HG03139 (cell line): ENCODE measurements at regions not wholly inside any gene's neighbourhood (a gene's known extent, or its start where the extent isn't known, plus 50 kb on each side); places are given as distances from the start of the nearest gene placed in this dataset.

Experiments used
- ATAC-seq: cut with Tn5 transposase; IDR thresholded peaks from one replicate; pipeline ENCODE4 v1.9.1; 2021; ENCODE audit not compliant: unreplicated experiment

DNA sequence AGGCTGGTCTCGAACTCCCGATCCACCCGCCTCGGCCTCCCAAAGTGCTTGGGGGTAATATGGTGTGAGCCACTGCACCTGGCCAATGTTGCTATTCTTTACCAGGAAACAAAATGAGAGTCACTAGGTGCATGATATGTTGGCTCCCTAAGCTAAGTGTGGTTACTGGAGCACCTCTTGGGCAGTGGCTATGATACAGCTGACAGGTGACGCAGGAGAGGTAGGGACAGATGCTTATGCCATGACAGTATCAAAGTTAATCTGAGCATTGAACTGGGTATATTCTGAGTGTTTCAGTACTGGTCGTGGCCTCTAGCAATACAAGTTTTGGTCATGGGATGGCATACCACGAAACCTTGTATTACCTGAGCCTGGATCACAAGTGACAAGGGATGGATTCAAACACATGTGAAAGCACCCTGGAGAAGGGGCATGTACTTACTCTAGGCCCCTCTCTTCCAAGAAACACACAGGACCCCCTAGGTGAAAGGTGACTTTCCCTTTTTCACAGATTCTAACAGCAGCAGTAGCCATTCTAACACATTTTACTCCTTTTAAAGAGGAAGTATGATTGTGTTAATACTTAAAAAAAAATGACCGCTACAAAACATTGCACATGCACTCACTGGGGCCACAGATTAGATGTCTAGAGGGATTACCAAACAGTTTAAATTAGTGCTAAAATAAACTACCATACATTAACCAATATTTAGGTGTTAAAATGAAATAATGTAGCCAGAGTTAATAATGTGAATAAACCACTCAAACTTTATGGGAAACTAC is 467.3 kb downstream of the SHQ1 start:
- ATAC-seq: no peak

DNA sequence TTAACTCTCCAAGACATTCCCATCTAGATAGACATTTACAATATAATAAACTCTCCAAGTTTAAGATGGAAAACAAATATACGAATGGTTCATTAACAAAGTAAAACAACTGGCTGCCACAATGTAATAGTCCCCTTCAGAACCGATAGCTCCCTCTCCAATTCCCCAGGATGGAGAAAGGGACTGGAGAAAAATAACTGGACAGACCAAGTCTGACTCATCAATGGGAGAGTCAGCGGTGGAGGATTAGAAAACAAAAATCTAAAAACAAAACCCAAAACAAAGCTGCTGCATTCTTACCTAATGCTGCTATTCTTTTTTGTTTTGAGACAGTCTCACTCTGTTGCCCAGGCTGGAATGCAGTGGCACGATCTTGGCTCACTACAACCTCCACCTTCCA is 468.1 kb downstream of the SHQ1 start:
- ATAC-seq: no peak

DNA sequence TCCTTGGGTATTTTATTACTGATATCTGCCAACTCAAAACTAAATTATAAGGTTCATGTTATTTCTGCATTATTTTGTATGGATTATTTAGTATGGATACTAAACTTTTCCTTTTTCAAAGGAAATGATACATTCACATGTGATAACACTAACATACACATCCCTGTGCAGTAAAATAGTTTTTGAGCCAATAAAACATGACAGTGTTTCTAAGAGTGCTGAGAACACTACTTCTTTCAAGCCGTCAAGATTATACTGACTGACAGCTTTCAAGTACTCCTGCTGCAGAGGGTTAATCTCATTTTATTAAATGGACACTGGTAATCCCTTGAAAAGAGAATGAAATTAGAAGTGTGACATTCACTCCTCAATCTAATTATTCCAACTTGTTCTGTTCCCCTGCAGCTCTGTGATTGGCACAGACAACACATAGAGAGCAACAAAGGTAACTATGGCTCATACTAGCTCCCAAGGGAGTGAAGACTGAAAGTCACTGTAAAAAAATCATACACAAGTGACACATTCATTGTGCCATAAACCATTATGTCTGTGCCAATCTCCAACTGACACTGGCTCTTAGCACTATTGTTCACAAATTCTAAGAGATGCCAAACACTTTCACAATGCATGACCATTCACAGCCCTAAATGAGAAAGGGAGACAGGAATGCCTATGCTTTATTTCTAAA is 468.6 kb downstream of the SHQ1 start:
- ATAC-seq: no peak

DNA sequence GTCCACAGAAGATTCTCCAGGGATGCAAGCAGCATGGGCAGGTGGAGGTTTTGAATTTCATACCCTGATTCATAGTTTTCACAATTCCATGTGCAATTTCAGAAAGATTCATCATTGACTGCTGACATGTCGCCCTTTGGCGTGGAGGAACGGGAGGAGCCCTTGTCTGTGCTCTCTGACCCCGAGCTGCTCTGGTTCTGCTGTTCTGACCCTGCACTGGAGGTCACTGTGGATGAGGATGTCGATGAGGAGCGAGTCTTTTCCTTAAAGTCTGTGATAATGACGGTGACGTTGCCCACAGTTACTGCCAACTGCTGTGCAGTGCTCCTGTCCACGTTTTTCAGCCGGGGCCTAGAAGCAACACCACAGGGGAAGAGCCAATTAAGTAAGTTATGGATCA is 470.0 kb downstream of the SHQ1 start:
- ATAC-seq: no peak

DNA sequence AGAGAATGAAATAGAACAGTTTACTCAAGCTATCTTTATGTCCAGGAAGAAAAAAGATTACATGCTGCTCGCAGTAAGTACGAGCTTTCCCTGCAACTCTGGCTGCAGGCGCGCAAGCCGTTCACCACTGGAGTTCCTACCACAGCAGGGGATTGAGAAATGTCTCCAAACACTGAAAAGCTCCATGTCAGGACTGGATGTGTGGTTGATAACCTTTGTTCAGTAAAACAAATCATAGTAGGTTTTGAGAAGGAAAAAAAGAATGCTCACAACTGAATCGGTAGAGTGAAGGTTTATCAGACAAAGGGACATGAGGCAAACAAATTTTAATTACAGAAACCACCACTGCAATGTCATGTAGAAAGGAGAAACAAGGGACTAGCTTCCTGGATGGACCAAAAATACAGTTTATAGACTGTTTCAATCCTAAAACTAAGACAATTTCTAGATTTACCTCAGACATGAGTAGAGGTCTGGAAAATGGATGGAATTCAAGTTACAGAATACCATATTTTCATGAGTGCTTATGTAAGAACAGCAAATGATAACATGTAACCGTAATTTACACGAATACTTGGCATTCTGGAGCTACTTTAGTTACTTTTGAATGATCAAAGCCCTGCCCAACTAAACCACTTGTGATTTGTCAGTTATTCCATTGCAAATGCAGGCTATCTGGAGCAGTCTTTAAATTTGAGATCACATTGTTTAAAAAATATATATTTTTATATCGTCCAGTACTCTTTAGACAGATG is 471.1 kb downstream of the SHQ1 start:
- no peak for ATAC-seq

DNA sequence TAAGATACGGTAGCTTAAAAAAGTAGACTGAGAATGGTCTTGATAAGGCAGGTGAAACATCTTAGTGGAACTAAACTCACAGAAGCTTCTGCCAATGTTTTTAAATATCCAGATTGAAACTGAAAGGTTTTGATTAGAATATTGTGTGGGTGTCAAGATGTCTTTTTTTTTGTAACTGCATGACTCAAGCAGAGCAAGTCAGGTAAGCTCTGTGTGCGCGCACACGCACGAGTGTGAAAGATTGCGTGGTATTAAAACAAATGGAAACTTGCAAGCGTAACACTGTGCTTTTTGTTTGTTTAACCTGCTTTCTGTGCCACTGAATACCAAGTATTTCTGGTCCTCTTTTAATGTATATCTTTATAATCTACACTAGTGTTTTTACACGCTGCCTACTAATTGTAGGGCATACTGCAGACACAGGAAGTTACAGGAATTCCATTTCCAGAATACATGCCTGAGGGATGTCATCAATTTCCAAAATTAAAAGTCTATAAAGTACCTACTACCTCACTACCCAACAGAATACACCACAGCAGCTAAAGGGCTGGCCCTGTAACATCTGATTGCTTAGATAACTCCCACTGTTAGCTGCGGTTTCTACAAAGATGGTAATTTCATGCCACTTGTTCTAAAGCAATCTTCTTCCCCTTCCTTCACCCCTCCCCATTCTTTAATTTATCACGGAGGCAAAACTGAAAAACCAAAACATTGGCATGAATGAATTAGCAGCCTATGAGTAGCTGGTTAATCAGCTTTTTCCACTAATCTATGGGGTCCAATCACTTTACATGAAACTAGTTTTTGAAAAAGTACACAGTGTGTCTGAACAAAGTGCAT is 472.8 kb downstream of the SHQ1 start:
- no peak for ATAC-seq

DNA sequence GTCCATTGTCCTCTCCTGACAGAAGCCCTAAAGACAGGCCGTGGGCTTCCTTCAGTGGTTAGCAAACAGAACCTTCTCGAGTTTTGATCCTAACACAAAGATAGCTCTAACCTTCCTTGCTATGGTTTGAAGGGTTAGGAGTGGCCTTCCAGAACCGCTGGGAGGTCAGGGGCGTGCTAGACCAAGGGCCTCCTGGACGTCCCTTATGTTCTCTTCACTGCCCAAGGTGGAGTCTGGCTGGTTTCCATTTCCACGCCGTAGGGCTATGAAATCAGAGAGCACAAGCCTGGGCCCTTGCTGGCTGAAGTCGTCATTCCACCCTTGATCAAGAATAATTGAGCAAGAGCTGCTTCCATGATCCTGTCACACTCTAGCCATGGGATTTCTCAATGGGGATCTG is 475.1 kb downstream of the SHQ1 start:
- no peak for ATAC-seq

DNA sequence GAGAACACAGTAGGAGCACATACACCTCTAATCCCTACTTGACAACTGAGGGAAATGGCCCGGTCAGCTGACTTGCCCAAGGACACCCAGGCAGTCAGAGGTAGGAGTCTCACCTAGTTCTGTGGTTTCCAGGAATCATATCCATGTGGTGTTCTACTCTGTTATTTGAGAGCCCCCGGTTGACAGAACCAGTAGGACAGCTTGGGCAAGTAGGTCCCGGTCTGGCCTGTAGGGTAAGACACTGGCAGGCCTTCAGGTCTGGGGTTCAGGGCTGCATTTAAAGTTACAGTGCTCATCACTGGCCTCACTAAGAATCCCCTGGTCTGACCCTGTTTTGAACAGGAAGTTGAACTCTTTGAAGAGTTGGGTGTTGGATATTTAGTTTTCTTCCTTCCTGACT is 476.1 kb downstream of the SHQ1 start:
- ATAC-seq: no peak

DNA sequence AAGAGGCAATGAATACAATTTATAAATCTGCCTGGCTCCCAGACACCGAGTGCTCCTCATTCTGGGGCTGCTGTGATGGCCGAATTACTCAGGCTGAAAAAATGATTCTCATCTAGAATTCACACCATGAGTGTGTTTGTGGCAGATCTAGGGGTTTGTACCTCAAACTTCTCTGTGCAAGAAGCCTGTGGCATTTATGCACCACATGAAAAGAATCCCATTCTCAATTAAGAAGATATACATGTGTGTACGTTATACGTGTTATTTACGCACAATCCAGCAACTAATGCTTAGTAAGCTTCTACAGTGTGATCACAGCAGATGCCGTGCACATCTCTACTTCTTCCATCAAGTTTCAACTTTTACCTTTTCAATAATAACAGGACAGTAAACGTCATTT is 476.8 kb downstream of the SHQ1 start:
- no peak for ATAC-seq

DNA sequence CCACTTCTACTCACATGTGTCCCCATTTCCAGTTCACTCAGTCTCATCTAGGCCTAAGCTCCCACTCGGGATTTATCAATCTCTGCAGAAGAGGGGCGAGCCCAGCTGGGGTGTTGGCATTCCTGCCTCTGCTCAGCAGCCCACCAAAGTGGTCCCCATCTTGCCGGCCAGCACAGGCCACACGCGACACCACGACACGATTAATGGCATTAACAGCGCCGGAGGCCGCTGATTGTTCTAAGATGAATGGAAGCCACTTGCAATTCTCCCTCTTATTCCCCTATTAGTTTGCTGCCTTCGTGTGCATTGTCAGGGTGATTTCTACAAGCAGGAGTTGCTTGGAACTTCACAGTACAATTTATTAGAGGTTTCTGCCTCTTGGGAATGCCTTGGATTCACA is 477.3 kb downstream of the SHQ1 start:
- no peak for ATAC-seq

DNA sequence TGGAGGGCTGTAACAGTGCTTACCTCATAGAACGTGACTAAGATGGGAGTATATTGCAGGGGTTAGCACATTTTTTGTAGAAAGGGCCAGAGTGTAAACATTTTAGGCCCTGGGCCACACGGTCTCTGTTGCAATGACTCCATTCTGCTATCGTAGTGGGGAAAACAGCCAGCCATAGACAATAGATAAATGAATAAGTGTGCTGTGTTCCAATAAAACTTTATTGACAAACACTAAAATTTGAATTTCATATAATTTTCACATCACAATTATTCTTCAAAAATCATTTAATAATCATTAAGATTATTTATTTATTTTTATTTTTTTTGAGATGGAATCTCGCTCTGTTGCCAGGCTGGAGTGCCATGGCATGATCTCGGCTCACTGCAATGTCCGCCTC is 478.6 kb downstream of the SHQ1 start:
- no peak for ATAC-seq

DNA sequence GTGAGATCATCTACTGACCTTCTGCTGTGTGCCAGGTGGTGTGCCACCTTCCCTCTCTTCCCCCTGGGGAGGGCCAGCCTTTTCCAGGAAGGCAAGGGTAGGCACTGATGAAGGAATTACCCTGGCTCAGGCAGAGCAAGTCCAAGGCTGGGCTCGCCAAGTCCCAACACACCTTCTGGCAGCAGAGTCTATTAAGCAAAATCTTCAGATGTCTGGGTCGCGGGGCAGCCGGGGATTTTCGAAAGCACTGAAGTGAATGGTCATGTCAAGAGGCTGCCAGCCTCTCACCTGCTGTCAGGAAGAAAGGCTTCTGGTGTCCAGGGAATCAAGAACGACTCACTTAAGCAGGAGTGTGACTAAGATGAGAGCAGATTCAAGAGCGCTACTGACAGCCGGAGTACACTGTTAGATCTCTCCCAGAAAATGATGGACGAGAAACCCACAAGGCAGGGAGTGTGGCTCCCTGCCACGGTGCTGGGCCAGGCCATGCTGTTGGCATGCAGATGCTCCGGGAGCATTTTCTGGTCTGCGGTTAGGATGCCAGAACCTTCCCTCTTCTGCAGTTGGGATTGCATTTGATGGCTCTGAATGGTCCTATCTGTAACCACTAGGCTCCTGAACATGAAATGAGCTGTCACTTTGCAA is 479.8 kb downstream of the SHQ1 start:
- ATAC-seq: no peak

DNA sequence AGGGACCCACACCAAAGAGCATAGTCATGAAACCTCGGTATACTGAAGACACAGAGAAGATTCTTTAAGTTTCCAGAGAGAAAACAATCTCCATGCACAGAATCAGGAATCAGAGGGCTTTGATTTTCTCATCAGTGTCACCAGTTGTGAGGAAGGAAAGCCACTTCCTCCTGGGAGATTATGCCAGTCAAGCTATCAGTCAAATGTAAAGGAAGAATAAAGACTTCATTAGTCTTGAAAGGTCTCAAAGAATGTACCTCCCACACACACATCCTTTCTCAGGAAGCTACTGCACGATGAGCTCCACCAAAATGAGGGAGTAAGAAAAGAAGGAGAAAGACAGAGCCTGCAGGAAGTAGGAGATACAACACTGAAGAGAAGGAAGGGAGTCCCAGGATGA is 486.3 kb downstream of the SHQ1 start:
- no peak for ATAC-seq

DNA sequence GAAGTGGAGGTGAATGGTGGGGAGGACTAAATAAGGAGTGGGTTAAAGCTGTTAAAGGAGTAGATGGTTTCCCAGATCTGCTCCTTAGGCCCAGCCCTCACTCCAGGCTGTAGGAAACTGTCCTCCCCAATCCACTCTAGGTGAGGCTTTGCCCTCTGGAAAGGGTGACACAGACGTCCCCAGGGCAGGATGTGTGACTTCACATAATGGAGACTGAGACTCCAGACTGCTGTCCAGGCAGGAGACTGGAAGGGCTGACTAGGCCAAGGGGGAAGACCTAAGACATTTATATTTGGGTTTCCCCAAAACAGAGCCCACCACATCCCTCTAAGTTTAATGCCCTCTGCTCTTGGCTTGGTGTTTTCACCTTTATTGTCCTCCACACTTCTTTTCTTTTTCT is 488.5 kb downstream of the SHQ1 start:
- no peak for ATAC-seq

DNA sequence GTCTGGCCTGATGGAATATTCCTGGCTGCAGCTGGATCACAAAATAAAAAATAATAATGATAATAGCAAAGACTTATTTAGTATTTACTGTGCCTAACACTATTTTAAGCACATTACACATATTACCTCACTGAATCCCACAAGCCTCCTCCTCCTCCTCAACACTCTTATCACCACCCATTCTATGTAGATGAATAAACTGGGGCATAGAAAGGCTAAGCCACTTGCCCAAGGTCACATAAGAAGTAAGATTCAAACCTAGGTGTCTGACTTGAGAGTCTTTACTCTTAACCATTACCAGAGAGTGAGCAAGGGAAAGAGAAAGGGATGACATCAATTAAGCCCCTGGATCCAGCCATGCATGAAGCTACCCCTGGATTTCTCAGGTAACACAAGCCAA is 493.1 kb downstream of the SHQ1 start:
- no peak for ATAC-seq

DNA sequence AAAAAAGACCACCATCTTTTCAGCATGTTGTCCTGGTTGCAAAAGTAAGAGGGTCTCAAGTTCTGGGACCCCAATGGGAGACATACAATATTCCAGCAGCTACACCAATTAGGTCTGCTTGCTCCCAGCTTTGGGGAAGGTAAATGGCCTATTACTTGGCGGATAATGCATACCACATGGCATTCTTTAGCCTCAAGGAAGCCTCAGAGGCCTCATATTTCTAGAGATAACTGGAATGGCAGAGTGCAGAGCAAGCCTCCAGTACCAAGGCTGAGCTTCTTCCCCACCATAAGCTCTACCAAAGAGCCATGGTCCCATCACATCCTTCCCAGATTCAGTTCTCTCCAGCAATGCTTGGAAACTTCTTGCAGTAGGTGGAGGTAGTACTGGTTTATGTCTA is 493.8 kb downstream of the SHQ1 start:
- ATAC-seq: no peak

DNA sequence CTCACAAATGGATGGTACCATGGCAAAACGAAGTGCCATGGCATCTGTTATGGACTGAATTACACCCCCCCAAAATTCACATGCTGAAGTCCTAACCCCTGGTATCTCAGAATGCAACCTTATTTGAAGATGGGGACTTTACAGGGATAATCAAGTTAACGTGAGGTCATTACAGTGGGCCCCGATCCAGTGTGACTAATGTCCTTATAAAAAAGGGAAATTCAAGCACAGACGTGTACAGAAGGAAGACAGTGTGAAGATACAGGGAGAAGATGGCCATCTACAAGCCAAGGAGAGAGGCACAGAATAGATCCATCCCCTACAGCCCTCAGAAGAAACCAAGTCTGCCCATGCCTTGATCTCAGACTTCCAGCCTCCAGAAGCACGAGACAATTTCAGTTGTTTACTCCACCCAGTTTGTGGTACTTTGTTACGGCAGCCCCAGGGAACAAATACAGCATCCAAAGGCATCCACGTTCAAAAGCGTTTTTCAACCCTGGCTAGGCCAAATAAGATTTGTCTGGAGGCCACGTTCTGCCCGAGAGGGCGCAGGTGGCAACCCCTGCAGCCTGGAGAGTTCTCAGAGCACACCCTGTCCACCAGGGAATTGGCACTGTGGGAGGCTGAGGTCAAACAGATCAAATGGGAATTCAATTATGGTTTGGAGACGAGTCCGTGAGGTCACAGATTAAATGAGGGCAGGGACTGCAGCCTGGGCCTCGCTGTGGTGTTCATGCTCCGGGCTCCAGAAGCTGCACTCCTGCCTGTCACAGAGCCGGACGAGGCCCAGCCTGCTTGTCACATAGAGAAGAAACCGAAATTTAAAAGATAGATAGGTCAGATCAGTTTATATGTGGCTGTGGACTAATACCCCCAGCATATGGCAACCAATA is 494.8 kb downstream of the SHQ1 start:
- ATAC-seq: no peak

DNA sequence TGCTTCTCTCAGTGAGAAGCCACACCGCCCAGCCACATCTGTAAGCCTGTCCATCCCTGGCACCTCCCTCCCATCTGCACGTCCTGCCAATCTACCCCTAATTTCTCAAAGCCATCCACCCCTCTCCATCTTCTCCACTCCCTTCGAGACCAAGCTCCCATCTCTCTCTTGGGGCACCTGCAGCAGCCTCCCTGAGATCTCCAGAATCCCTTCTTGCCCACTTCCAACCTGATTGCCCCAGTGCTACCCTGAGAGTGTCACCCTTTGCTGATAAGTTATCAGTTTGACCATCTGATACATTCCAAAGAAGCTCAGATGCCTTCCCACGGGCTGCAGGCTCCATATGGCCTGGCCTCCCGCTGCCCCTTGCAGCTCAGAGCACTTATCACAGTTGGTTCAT is 496.1 kb downstream of the SHQ1 start:
- no peak for ATAC-seq

DNA sequence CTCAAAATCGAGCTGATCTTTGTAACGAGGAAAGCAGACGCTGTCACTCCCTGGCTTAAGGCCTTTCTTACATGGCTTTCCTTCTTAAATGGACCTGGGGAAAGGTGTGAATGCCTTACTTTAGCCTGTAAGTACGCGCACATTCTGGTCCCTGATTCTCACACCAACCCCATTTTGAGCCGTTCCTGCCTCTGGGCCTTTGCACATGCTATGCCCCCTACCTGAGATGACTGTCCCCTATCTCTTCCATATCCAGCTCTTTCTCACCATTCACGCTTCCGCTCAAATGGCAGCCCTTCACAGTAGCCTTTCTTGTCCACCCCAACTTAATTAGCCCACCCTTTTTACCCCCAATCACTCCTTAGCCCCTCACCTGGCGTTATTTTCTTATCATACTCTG is 496.7 kb downstream of the SHQ1 start:
- ATAC-seq: no peak
